Frontal cortex (tissue), 3 donors: ENCODE measurements at regions not wholly inside any gene's neighbourhood (a gene's known extent, or its start where the extent isn't known, plus 50 kb on each side); places are given as distances from the start of the nearest gene placed in this dataset.

Source experiments
- DNase-seq, 2 donors: peaks; one replicate each; pipeline ENCODE4 v3.0.0; 2012; ENCODE audit warnings: low spot score in 2 of 2
- FAIRE-seq: peaks from 2 replicates; lab custom pipeline; 2012; peaks lifted over from hg19 to GRCh38; lab: Jason Lieb, UNC
- donor health status: control.
- donor health status: control.
- donor health status: control.

GRCh38 chr9:6703898-6704639 lies 53.7 kb upstream of the KDM4C start:
- FAIRE-seq (no peak), DNase-seq (peak; percentile 84 to 89)

DNA sequence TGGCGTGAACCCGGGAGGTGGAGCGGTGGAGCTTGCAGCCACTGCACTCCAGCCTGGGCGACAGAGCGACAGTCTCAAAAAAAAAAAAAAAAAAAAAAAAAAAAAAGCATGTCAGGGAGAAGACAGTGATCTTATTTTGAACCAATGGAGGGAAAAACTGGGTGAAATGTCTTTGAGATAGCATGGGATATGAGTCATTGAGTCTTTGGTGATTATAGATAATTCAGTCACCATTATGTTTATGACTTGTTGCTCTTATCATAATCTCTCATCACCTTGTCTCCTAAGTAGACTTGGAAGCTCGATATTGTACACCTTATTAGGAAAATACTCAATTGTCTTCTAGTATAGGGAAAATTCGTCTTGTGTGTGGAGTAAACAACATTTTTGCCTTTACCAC lies 55.1 kb upstream of the KDM4C start:
- no peak for DNase-seq
- no peak for FAIRE-seq

DNA sequence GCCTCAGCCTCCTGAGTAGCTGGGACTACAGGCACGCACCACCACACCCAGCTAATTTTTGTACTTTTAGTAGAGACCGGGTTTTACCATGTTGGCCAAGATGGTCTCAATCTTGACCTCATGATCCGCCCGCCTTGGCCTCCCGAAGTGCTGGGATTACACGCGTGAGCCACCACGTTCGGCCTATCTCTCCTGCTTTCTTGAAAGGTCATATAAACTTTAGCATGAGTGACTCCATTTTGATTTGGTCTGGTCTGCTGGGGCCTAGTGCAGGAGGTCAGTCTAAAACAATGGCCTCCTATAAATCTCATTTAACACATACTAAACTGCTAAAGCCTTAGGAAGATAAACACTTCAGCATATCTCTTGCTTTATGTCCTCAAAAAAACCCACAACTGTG lies 50.6 kb upstream of the GLDC start:
- DNase-seq (no peak), FAIRE-seq (no peak)

DNA sequence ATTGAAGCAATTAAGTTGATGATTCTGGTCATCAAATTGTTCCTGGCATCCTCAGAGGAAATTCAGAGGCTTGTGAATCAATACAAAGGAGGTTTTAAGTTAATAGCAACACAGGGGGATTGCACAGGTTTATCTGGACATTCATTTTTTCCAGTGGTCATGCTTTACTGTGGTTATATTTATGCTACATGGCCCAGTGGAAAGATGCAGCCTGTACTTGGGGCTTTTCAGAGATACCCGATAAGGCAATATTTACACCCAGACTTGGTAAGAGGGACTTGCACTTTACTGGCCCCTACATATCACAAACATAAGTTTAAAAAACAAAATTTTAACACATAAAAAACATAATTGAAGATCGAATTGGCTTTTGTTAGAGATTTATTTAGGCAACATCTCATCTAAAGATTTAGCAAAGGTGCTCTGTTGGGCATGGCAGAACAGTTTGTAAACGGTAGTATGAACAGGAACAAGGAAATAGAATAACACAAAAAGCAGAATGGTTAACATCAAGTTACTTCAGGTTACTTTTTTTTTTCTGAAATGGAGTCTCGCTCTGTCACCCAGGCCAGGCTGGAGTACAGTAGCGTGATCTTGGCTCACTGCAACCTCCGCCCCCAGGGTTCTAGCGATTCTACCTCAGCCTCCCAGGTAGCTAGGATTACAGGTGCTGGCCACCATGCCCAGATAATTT lies 49.7 kb upstream of the GLDC start:
- FAIRE-seq = no peak
- no peak for DNase-seq
